Esophagus squamous epithelium (tissue), 5 donors: ENCODE measurements at regions not wholly inside any gene's neighbourhood (a gene's known extent, or its start where the extent isn't known, plus 50 kb on each side); places are given as distances from the start of the nearest gene placed in this dataset.

Experiments
- DNase-seq: peaks from one replicate; lab custom pipeline; 2025; lab: John Stamatoyannopoulos, UW
- H3K27ac ChIP-seq, 4 donors: fragments of 200-600 bp; sonication (generic); one replicate each; pipeline ENCODE4 v1.5.1; 2016 to 2019; ENCODE audit warnings: mild to moderate bottlenecking in 1 of 4
- H3K27me3 ChIP-seq, 4 donors: fragments of 200-600 bp; sonication (generic); 1 replicate in 3 of 4; 2 replicates in 1 of 4; pipeline versions ENCODE4 v1.5.1 to v1.6.0; 2017 to 2021; ENCODE audit warnings: antibody characterized with exemption in 1 of 4
- H3K36me3 ChIP-seq, 3 donors: fragments of 200-600 bp; sonication (generic); one replicate each; pipeline ENCODE4 v1.5.1; 2016 to 2019
- H3K4me1 ChIP-seq, 3 donors: fragments of 200-600 bp; sonication (generic); one replicate each; pipeline ENCODE4 v1.5.1; 2017 to 2019
- H3K4me3 ChIP-seq, 4 donors: fragments of 200-600 bp; sonication (generic); 1 replicate in 3 of 4; 2 replicates in 1 of 4; pipeline ENCODE4 v1.5.1; 2016 to 2019; ENCODE audit warnings: mild to moderate bottlenecking in 2 of 4, moderate library complexity in 1 of 4
- H3K9me3 ChIP-seq, 3 donors: fragments of 200-600 bp; sonication (generic); one replicate each; pipeline ENCODE4 v1.5.1; 2016 to 2019
- CTCF ChIP-seq, 6 experiments: fragments of 450-650 bp in 4 of 6; fragments of 200-600 bp in 2 of 6; sonication (generic) in 2 of 6; IDR thresholded peaks; one replicate each; pipeline ENCODE4 v1.5.1; 2016 to 2019; ENCODE audit warnings: antibody characterized with exemption in 6 of 6, mild to moderate bottlenecking in 4 of 6, moderate library complexity in 4 of 6
- POLR2A ChIP-seq, 4 donors: fragments of 450-650 bp; IDR thresholded peaks; one replicate each; pipeline ENCODE4 v1.6.1; 2017; ENCODE audit warnings: antibody characterized with exemption in 4 of 4, mild to moderate bottlenecking in 4 of 4, moderate library complexity in 3 of 4
- WGBS, 2 donors: methylation state at CpG; one replicate each; pipeline ENCODE4 v1.1.5; 2018; 5-methylcytosine and 5-hydroxymethylcytosine counted together
- intact Hi-C: fragments of 100-400 bp; cut with DNase I; formaldehyde crosslinking; loops from one replicate; pipeline ENCODE4 v1.15.0; 2022
- donor health status: DM: yes; HTN: yes; CAD: no.

- H3K27ac ChIP-seq: no peak overlapping the region
- no peak for DNase-seq
- intact Hi-C loops: no loop called here
- H3K27me3 ChIP-seq: no peaks in the 10 kb centered on the region
- no peaks in the 10 kb centered on the region for H3K4me1 ChIP-seq
- TF ChIP-seq POLR2A (IDR thresholded peaks at IDR 0.05) (no peak), CTCF (IDR thresholded peaks at IDR 0.05) (no peak)
- no peaks in the 10 kb centered on the region for H3K36me3 ChIP-seq
- H3K4me3 ChIP-seq: no peak overlapping the region
- H3K9me3 ChIP-seq: no peaks in the 10 kb centered on the region
Measured at GRCh38 chr6:62746161-62746560, 460.1 kb upstream of the KHDRBS2 start.

GRCh38 chr6:62740596-62740995 is 454.6 kb upstream of the KHDRBS2 start:
- no peaks in the 10 kb centered on the region for H3K36me3 ChIP-seq
- 83% methylated on average over 2 of the region's 5 CpGs; no CpG with 5 or more reads in 1 of the 2 donors for WGBS, 2 donors

GRCh38 chr6:62740171-62740570 is 454.1 kb upstream of the KHDRBS2 start:
- no peak for TF ChIP-seq POLR2A (IDR thresholded peaks at IDR 0.05)
- TF ChIP-seq CTCF (IDR thresholded peaks at IDR 0.05): no peak
- no peak for DNase-seq
- Histone ChIP-seq H3K4me3 (no peak overlapping the region), H3K4me1 (no peaks in the 10 kb centered on the region), H3K9me3 (no peaks in the 10 kb centered on the region), H3K27ac (no peak overlapping the region), H3K36me3 (no peaks in the 10 kb centered on the region), H3K27me3 (no peaks in the 10 kb centered on the region)
- 50 to 52% methylated on average over 1 to 2 of the region's 2 CpGs for WGBS, 2 donors
- intact Hi-C loops: no loop called here

More at GRCh38 chr6:62740596-62740995, 454.6 kb upstream of the KHDRBS2 start:
- Histone ChIP-seq H3K9me3 (no peaks in the 10 kb centered on the region), H3K27ac (no peak overlapping the region), H3K27me3 (no peaks in the 10 kb centered on the region), H3K4me3 (no peak overlapping the region), H3K4me1 (no peaks in the 10 kb centered on the region)
- intact Hi-C loops: no loop called here
- TF ChIP-seq CTCF (IDR thresholded peaks at IDR 0.05) (no peak), POLR2A (IDR thresholded peaks at IDR 0.05) (no peak)
- DNase-seq: no peak

- intact Hi-C loops: no loop called here
- TF ChIP-seq POLR2A (IDR thresholded peaks at IDR 0.05): no peak
- TF ChIP-seq CTCF (IDR thresholded peaks at IDR 0.05): no peak
- Histone ChIP-seq H3K36me3 (no peaks in the 10 kb centered on the region), H3K27me3 (no peaks in the 10 kb centered on the region), H3K4me1 (no peaks in the 10 kb centered on the region), H3K27ac (no peak overlapping the region), H3K9me3 (no peaks in the 10 kb centered on the region), H3K4me3 (no peak overlapping the region)
- no peak for DNase-seq
- 56 to 61% methylated on average over 2 of the region's 2 CpGs for WGBS, 2 donors
Measured at GRCh38 chr6:62737792-62738191, 451.8 kb upstream of the KHDRBS2 start.

- intact Hi-C loops: no loop called here
- TF ChIP-seq CTCF (IDR thresholded peaks at IDR 0.05) (no peak), POLR2A (IDR thresholded peaks at IDR 0.05) (no peak)
Measured at GRCh38 chr6:62721408-62721807, 435.4 kb upstream of the KHDRBS2 start.

More at GRCh38 chr6:62721408-62721807, 435.4 kb upstream of the KHDRBS2 start:
- Histone ChIP-seq H3K4me1 (no peaks in the 10 kb centered on the region), H3K9me3 (no peaks in the 10 kb centered on the region), H3K27me3 (no peaks in the 10 kb centered on the region), H3K27ac (no peak overlapping the region), H3K4me3 (no peak overlapping the region), H3K36me3 (no peaks in the 10 kb centered on the region)
- WGBS, 2 donors: 33 to 48% methylated on average over 2 of the region's 2 CpGs
- DNase-seq: no peak
